GM12878 (cell line): ENCODE measurements at regions not wholly inside any gene's neighbourhood (a gene's known extent, or its start where the extent isn't known, plus 50 kb on each side); places are given as distances from the start of the nearest gene placed in this dataset.

ENCODE experiments used
- ATAC-seq: fragments of 200-7000 bp; cut with Tn5 transposase; 3 replicates; pipeline ENCODE4 v1.9.1; 2020; ENCODE audit warnings: mild to moderate bottlenecking, moderate library complexity
- BruUV-seq: library from RNA; stranded (reverse); fragments of 400-500 nt; replicated peaks from 2 replicates; lab custom pipeline; 2021; lab: Mats Ljungman, UMichigan
- CTCF ChIA-PET: fragments of 300-600 bp; sonication (Branson Sonifier 250); formaldehyde crosslinking; extraction: SDS; loops from one replicate; lab custom pipeline; 2021; ENCODE audit warnings: inconsistent platforms; lab: Yijun Ruan, JAX
- POLR2A ChIA-PET: fragments of 350-600 bp; formaldehyde crosslinking; extraction: SDS; loops from one replicate; lab custom pipeline; 2021; ENCODE audit warnings: inconsistent platforms; lab: Charles Lee
- RAD21 ChIA-PET: fragments of 300-600 bp; sonication (Branson Sonifier 250); formaldehyde crosslinking; loops from one replicate; lab custom pipeline; 2023; ENCODE audit warnings: antibody characterized with exemption; ENCODE audit not compliant: unreplicated experiment; lab: Charles Lee
- SMC1A ChIA-PET: fragments of 300-600 bp; sonication (Branson Sonifier 250); formaldehyde crosslinking; loops from one replicate; lab custom pipeline; 2023; ENCODE audit not compliant: unreplicated experiment, uncharacterized antibody; lab: Charles Lee
- DNase-seq: peaks from one replicate; pipeline ENCODE4 v3.0.0-alpha.2; 2011; ENCODE audit warnings: low read depth, low spot score
- FAIRE-seq: peaks from 3 replicates; lab custom pipeline; 2011; peaks lifted over from hg19 to GRCh38; lab: Jason Lieb, UNC
- H2AFZ ChIP-seq: 2 replicates; pipeline ENCODE4 v1.6.0; 2011; ENCODE audit warnings: low read depth, low read length, control low read depth; ENCODE audit not compliant: control insufficient read depth
- H3K27ac ChIP-seq: 2 replicates; pipeline ENCODE4 v1.5.1; 2011; ENCODE audit warnings: control low read depth; ENCODE audit not compliant: control insufficient read depth, insufficient read depth
- H3K27me3 ChIP-seq, 2 experiments: replicated peaks in 1 of 2; 2 replicates each; pipeline versions ENCODE4 v1.6.0 to v1.6.1; 2011; ENCODE audit warnings: low read length in 1 of 2; ENCODE audit not compliant: control insufficient read depth in 2 of 2, insufficient read depth in 2 of 2
- H3K36me3 ChIP-seq, 2 experiments: 2 replicates each; pipeline ENCODE4 v1.5.1; 2011; ENCODE audit warnings: low read length in 1 of 2; ENCODE audit not compliant: control insufficient read depth in 2 of 2, insufficient read depth in 2 of 2
- H3K4me1 ChIP-seq: 2 replicates; pipeline ENCODE4 v1.6.1; 2011; ENCODE audit warnings: mild to moderate bottlenecking, low read length, moderate library complexity, mixed read lengths; ENCODE audit not compliant: control insufficient read depth, insufficient read depth
- H3K4me2 ChIP-seq: 2 replicates; pipeline ENCODE4 v1.6.0; 2011; ENCODE audit warnings: control low read depth; ENCODE audit not compliant: control insufficient read depth, insufficient read depth
- H3K4me3 ChIP-seq: fragments of 200-600 bp; sonication (generic); 2 replicates; pipeline ENCODE4 v1.5.1; 2016
- H3K79me2 ChIP-seq: 2 replicates; pipeline ENCODE4 v1.6.0; 2011; ENCODE audit warnings: low read length; ENCODE audit not compliant: control insufficient read depth, insufficient read depth
- H3K9ac ChIP-seq: 2 replicates; pipeline ENCODE4 v1.8.0; 2011; ENCODE audit warnings: low read length, control low read depth, mixed read lengths; ENCODE audit not compliant: control insufficient read depth, insufficient read depth
- H3K9me3 ChIP-seq: replicated peaks from 3 replicates; pipeline ENCODE4 v1.5.1; 2011; ENCODE audit warnings: mild to moderate bottlenecking, low read length; ENCODE audit not compliant: control insufficient read depth, insufficient read depth
- H4K20me1 ChIP-seq: 2 replicates; pipeline ENCODE4 v1.6.0; 2011; ENCODE audit not compliant: control insufficient read depth, insufficient read depth
- BMI1 ChIP-seq: fragments of 450-650 bp; IDR thresholded peaks from 2 replicates; pipeline ENCODE4 v1.6.1; 2016; ENCODE audit warnings: mild to moderate bottlenecking, moderate library complexity, borderline replicate concordance
- FOS ChIP-seq: IDR thresholded peaks from 3 replicates; pipeline ENCODE4 v1.6.1; 2011; ENCODE audit warnings: borderline replicate concordance; ENCODE audit not compliant: insufficient read length; ENCODE audit errors: extremely low read depth
- KLF5 ChIP-seq: fragments of 450-650 bp; IDR thresholded peaks from 2 replicates; pipeline ENCODE4 v1.6.1; 2014; ENCODE audit warnings: mild to moderate bottlenecking; ENCODE audit not compliant: partially characterized antibody
- MTA2 ChIP-seq: fragments of 450-650 bp; IDR thresholded peaks from 2 replicates; pipeline ENCODE4 v1.6.1; 2016; ENCODE audit warnings: low read depth, mild to moderate bottlenecking, moderate library complexity
- PAX5 ChIP-seq: IDR thresholded peaks from 2 replicates; pipeline ENCODE4 v1.6.1; 2011; ENCODE audit warnings: low read depth, low read length, borderline replicate concordance
- POLR2AphosphoS2 ChIP-seq: IDR thresholded peaks from 2 replicates; pipeline ENCODE4 v1.6.1; 2011; ENCODE audit warnings: low read depth, mild to moderate bottlenecking, low read length, improper control_type of control experiment, moderate library complexity
- SUPT20H ChIP-seq: IDR thresholded peaks from 2 replicates; pipeline ENCODE4 v1.6.1; 2011; ENCODE audit warnings: low read depth, mild to moderate bottlenecking, low read length, moderate library complexity, borderline replicate concordance; ENCODE audit not compliant: control insufficient read depth
- ZNF384 ChIP-seq: IDR thresholded peaks from 2 replicates; pipeline ENCODE4 v1.6.1; 2012; ENCODE audit warnings: low read depth, mild to moderate bottlenecking, low read length, improper control_type of control experiment, borderline replicate concordance
- WGBS: methylation state at CpG from one replicate; pipeline ENCODE4 v1.1.6; 2016; ENCODE audit warnings: low lambda C conversion rate; ENCODE audit not compliant: insufficient replicate concordance, insufficient coverage; ENCODE audit errors: missing lambda C conversion rate; 5-methylcytosine and 5-hydroxymethylcytosine counted together
- in situ Hi-C: fragments of 300-500 bp; cut with MboI; formaldehyde crosslinking; loops from 9 replicates; pipeline ENCODE4 v1.14.3; 2018; ENCODE audit warnings: mixed read lengths
- intact Hi-C: fragments of 100-400 bp; cut with micrococcal nuclease; formaldehyde crosslinking; loops from one replicate; pipeline ENCODE4 v1.14.2; 2022; ENCODE audit not compliant: unreplicated experiment
- TF ChIP-seq, protein P1 (sequence below): IDR thresholded peaks from 2 replicates; pipeline ENCODE4 v1.6.1; 2012; ENCODE audit warnings: improper control_type of control experiment, low read depth, low read length; ENCODE audit not compliant: insufficient replicate concordance
- TF ChIP-seq, protein P2 (sequence below), 3 experiments: IDR thresholded peaks in 2 of 3; conservative IDR thresholded peaks in 1 of 3; 2 replicates each; pipeline ENCODE4 v1.5.1; 2011; ENCODE audit warnings: low read depth in 3 of 3, low read length in 3 of 3, mild to moderate bottlenecking in 3 of 3, control low read depth in 2 of 3, moderate library complexity in 2 of 3, inconsistent platforms in 1 of 3, mixed read lengths in 1 of 3; ENCODE audit not compliant: control insufficient read depth in 2 of 3, insufficient read depth in 1 of 3; ENCODE audit errors: extremely low read depth in 1 of 3
- TF ChIP-seq, protein P3 (sequence below): fragments of 450-650 bp; IDR thresholded peaks from 2 replicates; pipeline ENCODE4 v1.6.1; 2017; ENCODE audit warnings: mild to moderate bottlenecking, low read depth, inconsistent platforms; ENCODE audit not compliant: poor library complexity, severe bottlenecking

DNA sequence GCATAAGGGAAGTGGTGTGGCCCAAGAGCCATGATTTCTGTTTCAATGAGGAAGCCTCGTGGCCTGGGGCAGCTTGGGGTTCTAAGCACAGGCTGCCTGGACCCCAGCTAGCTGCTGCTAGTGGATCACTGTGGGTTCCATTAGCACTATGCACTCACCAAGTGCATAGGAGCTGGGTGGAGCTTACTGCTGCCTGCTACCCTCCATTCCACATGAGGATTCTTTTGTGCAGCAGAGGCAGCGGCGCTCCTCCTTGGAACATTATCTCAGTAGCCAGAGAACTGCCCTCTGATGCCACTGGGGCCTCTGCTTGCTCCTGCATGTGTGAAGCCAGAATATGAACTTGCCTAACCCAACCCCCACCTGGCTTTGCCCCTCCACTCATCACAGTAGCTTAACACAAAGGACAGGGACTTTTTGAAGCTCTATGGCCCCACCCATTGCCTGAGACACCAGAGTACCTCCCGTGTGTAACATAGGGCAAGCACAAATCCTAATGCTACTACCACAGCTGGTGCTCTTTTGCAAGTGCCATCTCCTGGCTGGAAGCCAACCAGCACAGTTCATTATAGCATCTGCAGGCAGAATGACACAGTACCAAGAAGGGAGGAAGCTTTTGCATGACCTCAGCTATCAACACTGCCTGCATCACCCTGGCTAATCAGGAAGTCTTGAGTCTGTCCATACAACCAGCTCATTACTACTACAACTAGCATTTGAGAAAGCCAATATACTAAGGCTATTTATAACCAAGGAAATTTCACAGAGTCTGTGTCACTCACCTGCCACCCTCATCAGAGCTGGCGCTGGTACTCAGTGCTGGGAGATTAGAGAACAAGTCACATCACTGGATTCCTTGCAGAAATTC is 297.0 kb upstream of the GULP1 start:
- no peak for DNase-seq
- H2AFZ ChIP-seq, result no peak overlapping the region
- TF ChIP-seq SUPT20H (no peak), FOS (no peak), MTA2 (no peak), KLF5 (no peak), POLR2AphosphoS2 (no peak), PAX5 (no peak), ZNF384 (no peak), BMI1 (no peak)
- TF ChIP-seq, protein P1, sequence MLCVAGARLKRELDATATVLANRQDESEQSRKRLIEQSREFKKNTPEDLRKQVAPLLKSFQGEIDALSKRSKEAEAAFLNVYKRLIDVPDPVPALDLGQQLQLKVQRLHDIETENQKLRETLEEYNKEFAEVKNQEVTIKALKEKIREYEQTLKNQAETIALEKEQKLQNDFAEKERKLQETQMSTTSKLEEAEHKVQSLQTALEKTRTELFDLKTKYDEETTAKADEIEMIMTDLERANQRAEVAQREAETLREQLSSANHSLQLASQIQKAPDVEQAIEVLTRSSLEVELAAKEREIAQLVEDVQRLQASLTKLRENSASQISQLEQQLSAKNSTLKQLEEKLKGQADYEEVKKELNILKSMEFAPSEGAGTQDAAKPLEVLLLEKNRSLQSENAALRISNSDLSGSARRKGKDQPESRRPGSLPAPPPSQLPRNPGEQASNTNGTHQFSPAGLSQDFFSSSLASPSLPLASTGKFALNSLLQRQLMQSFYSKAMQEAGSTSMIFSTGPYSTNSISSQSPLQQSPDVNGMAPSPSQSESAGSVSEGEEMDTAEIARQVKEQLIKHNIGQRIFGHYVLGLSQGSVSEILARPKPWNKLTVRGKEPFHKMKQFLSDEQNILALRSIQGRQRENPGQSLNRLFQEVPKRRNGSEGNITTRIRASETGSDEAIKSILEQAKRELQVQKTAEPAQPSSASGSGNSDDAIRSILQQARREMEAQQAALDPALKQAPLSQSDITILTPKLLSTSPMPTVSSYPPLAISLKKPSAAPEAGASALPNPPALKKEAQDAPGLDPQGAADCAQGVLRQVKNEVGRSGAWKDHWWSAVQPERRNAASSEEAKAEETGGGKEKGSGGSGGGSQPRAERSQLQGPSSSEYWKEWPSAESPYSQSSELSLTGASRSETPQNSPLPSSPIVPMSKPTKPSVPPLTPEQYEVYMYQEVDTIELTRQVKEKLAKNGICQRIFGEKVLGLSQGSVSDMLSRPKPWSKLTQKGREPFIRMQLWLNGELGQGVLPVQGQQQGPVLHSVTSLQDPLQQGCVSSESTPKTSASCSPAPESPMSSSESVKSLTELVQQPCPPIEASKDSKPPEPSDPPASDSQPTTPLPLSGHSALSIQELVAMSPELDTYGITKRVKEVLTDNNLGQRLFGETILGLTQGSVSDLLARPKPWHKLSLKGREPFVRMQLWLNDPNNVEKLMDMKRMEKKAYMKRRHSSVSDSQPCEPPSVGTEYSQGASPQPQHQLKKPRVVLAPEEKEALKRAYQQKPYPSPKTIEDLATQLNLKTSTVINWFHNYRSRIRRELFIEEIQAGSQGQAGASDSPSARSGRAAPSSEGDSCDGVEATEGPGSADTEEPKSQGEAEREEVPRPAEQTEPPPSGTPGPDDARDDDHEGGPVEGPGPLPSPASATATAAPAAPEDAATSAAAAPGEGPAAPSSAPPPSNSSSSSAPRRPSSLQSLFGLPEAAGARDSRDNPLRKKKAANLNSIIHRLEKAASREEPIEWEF, result no peak
- TF ChIP-seq, protein P2, sequence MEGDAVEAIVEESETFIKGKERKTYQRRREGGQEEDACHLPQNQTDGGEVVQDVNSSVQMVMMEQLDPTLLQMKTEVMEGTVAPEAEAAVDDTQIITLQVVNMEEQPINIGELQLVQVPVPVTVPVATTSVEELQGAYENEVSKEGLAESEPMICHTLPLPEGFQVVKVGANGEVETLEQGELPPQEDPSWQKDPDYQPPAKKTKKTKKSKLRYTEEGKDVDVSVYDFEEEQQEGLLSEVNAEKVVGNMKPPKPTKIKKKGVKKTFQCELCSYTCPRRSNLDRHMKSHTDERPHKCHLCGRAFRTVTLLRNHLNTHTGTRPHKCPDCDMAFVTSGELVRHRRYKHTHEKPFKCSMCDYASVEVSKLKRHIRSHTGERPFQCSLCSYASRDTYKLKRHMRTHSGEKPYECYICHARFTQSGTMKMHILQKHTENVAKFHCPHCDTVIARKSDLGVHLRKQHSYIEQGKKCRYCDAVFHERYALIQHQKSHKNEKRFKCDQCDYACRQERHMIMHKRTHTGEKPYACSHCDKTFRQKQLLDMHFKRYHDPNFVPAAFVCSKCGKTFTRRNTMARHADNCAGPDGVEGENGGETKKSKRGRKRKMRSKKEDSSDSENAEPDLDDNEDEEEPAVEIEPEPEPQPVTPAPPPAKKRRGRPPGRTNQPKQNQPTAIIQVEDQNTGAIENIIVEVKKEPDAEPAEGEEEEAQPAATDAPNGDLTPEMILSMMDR (IDR thresholded peaks at IDR 0.05 in 2 of 3, conservative IDR thresholded peaks at IDR 0.05 in 1 of 3; ENCODE audit: control insufficient read depth in 2 of 3, extremely low read depth in 1 of 3, insufficient read depth in 1 of 3, low read depth in 3 of 3, low read length in 3 of 3), result no peak
- TF ChIP-seq, protein P3, sequence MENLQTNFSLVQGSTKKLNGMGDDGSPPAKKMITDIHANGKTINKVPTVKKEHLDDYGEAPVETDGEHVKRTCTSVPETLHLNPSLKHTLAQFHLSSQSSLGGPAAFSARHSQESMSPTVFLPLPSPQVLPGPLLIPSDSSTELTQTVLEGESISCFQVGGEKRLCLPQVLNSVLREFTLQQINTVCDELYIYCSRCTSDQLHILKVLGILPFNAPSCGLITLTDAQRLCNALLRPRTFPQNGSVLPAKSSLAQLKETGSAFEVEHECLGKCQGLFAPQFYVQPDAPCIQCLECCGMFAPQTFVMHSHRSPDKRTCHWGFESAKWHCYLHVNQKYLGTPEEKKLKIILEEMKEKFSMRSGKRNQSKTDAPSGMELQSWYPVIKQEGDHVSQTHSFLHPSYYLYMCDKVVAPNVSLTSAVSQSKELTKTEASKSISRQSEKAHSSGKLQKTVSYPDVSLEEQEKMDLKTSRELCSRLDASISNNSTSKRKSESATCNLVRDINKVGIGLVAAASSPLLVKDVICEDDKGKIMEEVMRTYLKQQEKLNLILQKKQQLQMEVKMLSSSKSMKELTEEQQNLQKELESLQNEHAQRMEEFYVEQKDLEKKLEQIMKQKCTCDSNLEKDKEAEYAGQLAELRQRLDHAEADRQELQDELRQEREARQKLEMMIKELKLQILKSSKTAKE, result no peak
- TF ChIP-seq, all 136 proteins: peak for 0
- ChIA-PET RAD21 (no interaction called here), CTCF (no interaction called here), POLR2A (no interaction called here), SMC1A (interaction anchor here (0.6 kb wide), 1 partner anchor 117 kb away, joined by 4 read pairs; no protein-coding TSS in a partner anchor)
- in situ Hi-C loops, result no loop called here
- intact Hi-C loops, result no loop called here
- no peak for FAIRE-seq
- 19% methylated on average over 5 of the region's 5 CpGs for WGBS
- ATAC-seq, result peak; percentile 63
- Histone ChIP-seq H3K4me3 (no peak overlapping the region), H3K9ac (no peak overlapping the region), H3K9me3 (no peaks in the 10 kb centered on the region), H3K79me2 (no peaks in the 10 kb centered on the region), H3K27me3 (no peaks in the 10 kb centered on the region; a peak in 2 of 4 replicates), H3K4me1 (no peaks in the 10 kb centered on the region), H3K27ac (no peak overlapping the region), H3K4me2 (no peak overlapping the region), H3K36me3 (no peaks in the 10 kb centered on the region), H4K20me1 (no peaks in the 10 kb centered on the region)
- BruUV-seq, result no TSS peak
